SK-N-SH (cell line): ENCODE measurements at regions not wholly inside any gene's neighbourhood (a gene's known extent, or its start where the extent isn't known, plus 50 kb on each side); places are given as distances from the start of the nearest gene placed in this dataset.

Experiments
- CTCF ChIA-PET: fragments of 300-600, 350-600 bp; formaldehyde crosslinking; extraction: SDS; loops from one replicate; lab custom pipeline; 2021; lab: Yijun Ruan, JAX
- POLR2A ChIA-PET: fragments of 350-600 bp; sonication (Branson Sonifier 250); formaldehyde crosslinking; extraction: SDS; loops from one replicate; lab custom pipeline; 2020; ENCODE audit warnings: antibody characterized with exemption, inconsistent platforms; lab: Yijun Ruan, JAX
- DNase-seq: peaks from one replicate; pipeline ENCODE4 v3.0.0; 2012
- H2AFZ ChIP-seq: fragments of 200-600 bp; sonication (generic); 2 replicates; pipeline ENCODE4 v1.8.1; 2016; ENCODE audit warnings: antibody characterized with exemption, mild to moderate bottlenecking, low read depth
- H3F3A ChIP-seq: fragments of 200-600 bp; sonication (generic); replicated peaks from 2 replicates; pipeline ENCODE3; 2016; ENCODE audit warnings: antibody characterized with exemption, mild to moderate bottlenecking; ENCODE audit not compliant: insufficient read depth
- H3K27ac ChIP-seq, 2 experiments: fragments of 200-500 bp in 1 of 2; fragments of 200-600 bp in 1 of 2; sonication (Bioruptor generic) in 1 of 2; sonication (generic), shearing (Covaris generic) in 1 of 2; 2 replicates each; pipeline versions ENCODE4 v1.5.1 to v1.6.1; 2014 to 2016; ENCODE audit warnings: low read depth in 2 of 2, inconsistent platforms in 1 of 2, low read length in 1 of 2, mild to moderate bottlenecking in 1 of 2, mixed read lengths in 1 of 2
- H3K27me3 ChIP-seq: fragments of 200-600 bp; sonication (generic), shearing (Covaris generic); 2 replicates; pipeline ENCODE4 v1.6.1; 2016; ENCODE audit warnings: mixed run types; ENCODE audit not compliant: insufficient read depth
- H3K36me3 ChIP-seq, 2 experiments: fragments of 200-500 bp in 1 of 2; fragments of 200-600 bp in 1 of 2; sonication (Bioruptor generic) in 1 of 2; sonication (generic) in 1 of 2; replicated peaks in 1 of 2; 2 replicates each; pipeline versions ENCODE3 to v1.5.1; 2014 to 2016; ENCODE audit warnings: low read length in 1 of 2, mild to moderate bottlenecking in 1 of 2; ENCODE audit not compliant: insufficient read depth in 2 of 2, control insufficient read depth in 1 of 2
- H3K4me1 ChIP-seq, 2 experiments: fragments of 200-500 bp in 1 of 2; fragments of 200-600 bp in 1 of 2; sonication (Bioruptor generic) in 1 of 2; sonication (generic), shearing (Covaris generic) in 1 of 2; 2 replicates each; pipeline versions ENCODE4 v1.5.1 to v1.6.1; 2014 to 2016; ENCODE audit warnings: low read depth in 1 of 2, low read length in 1 of 2, mixed run types in 1 of 2; ENCODE audit not compliant: insufficient read depth in 2 of 2, control insufficient read depth in 1 of 2
- H3K4me2 ChIP-seq: fragments of 200-600 bp; sonication (generic), shearing (Covaris generic); 2 replicates; pipeline ENCODE4 v1.6.1; 2017; ENCODE audit warnings: mixed run types
- H3K4me3 ChIP-seq, 2 experiments: fragments of 200-500 bp in 1 of 2; fragments of 200-600 bp in 1 of 2; sonication (Bioruptor generic) in 1 of 2; sonication (generic), shearing (Covaris generic) in 1 of 2; 2 replicates each; pipeline versions ENCODE4 v1.5.1 to v1.8.1; 2014 to 2016; ENCODE audit warnings: low read depth in 2 of 2, inconsistent platforms in 1 of 2, low read length in 1 of 2, mild to moderate bottlenecking in 1 of 2, mixed read lengths in 1 of 2, moderate library complexity in 1 of 2
- H3K79me2 ChIP-seq: fragments of 200-600 bp; sonication (generic); 2 replicates; pipeline ENCODE4 v1.8.1; 2017; ENCODE audit warnings: mild to moderate bottlenecking; ENCODE audit not compliant: insufficient read depth
- H3K9ac ChIP-seq: fragments of 200-600 bp; sonication (generic); 2 replicates; pipeline ENCODE4 v1.6.1; 2017; ENCODE audit warnings: mixed run types
- H3K9me2 ChIP-seq: fragments of 200-600 bp; sonication (generic); 2 replicates; pipeline ENCODE4 v1.6.1; 2017; ENCODE audit warnings: mixed run types
- H3K9me3 ChIP-seq: fragments of 200-600 bp; sonication (generic); 2 replicates; pipeline ENCODE4 v1.6.1; 2017; ENCODE audit warnings: mixed run types, mild to moderate bottlenecking, moderate library complexity
- H4K20me1 ChIP-seq: fragments of 200-600 bp; sonication (generic); 2 replicates; pipeline ENCODE4 v1.6.1; 2017; ENCODE audit warnings: mild to moderate bottlenecking, mixed run types; ENCODE audit not compliant: insufficient read depth
- CTCF ChIP-seq: fragments of 200-600 bp; sonication (generic); IDR thresholded peaks from 2 replicates; pipeline ENCODE4 v1.6.1; 2017; ENCODE audit warnings: antibody characterized with exemption, mild to moderate bottlenecking, moderate library complexity
- FOXM1 ChIP-seq: IDR thresholded peaks from 2 replicates; pipeline ENCODE4 v1.4.0; 2012; ENCODE audit warnings: low read depth, mild to moderate bottlenecking
- GATA2 ChIP-seq: sonication (generic); formaldehyde crosslinking; IDR thresholded peaks from 2 replicates; pipeline ENCODE4 v1.5.0; 2020; ENCODE audit warnings: mild to moderate bottlenecking, missing genetic modification reagents
- JUND ChIP-seq: IDR thresholded peaks from 2 replicates; pipeline ENCODE4 v1.4.0; 2012
- NRF1 ChIP-seq: IDR thresholded peaks from 2 replicates; pipeline ENCODE4 v1.6.1; 2012; ENCODE audit warnings: low read depth, mild to moderate bottlenecking, low read length
- PBX3 ChIP-seq: IDR thresholded peaks from 2 replicates; pipeline ENCODE4; 2012
- POLR2AphosphoS5 ChIP-seq: IDR thresholded peaks from 2 replicates; pipeline ENCODE4 v1.6.1; 2012; ENCODE audit warnings: low read depth, low read length
- RCOR1 ChIP-seq: fragments of 150-350 bp; IDR thresholded peaks from 2 replicates; pipeline ENCODE4 v1.6.1; 2017; ENCODE audit warnings: antibody characterized with exemption, low read length
- SMC3 ChIP-seq: IDR thresholded peaks from 2 replicates; pipeline ENCODE4 v1.6.1; 2012; ENCODE audit warnings: low read depth, low read length, improper control_type of control experiment
- TAF1 ChIP-seq: IDR thresholded peaks from 2 replicates; pipeline ENCODE4 v1.6.1; 2012; ENCODE audit warnings: low read depth, mild to moderate bottlenecking, low read length, moderate library complexity, borderline replicate concordance
- TCF12 ChIP-seq: IDR thresholded peaks from 2 replicates; pipeline ENCODE4 v1.4.0; 2012
- TEAD4 ChIP-seq: IDR thresholded peaks from 2 replicates; pipeline ENCODE4 v1.4.0; 2012; ENCODE audit warnings: mild to moderate bottlenecking, borderline replicate concordance; ENCODE audit not compliant: insufficient read depth
- USF1 ChIP-seq: IDR thresholded peaks from 2 replicates; pipeline ENCODE4 v1.4.0; 2012; ENCODE audit warnings: low read depth, borderline replicate concordance
- ZBTB33 ChIP-seq: IDR thresholded peaks from 2 replicates; pipeline ENCODE4 v1.4.0; 2012; ENCODE audit warnings: low read depth, borderline replicate concordance
- WGBS: methylation state at CpG from one replicate; pipeline ENCODE4 v1.1.6; 2017; ENCODE audit warnings: low lambda C conversion rate; 5-methylcytosine and 5-hydroxymethylcytosine counted together

- Histone ChIP-seq H3K9ac (no peak overlapping the region), H3K4me3 (no peak overlapping the region), H4K20me1 (no peaks in the 10 kb centered on the region), H3K36me3 (no peaks in the 10 kb centered on the region), H2AFZ (no peak overlapping the region), H3K27ac (no peak overlapping the region), H3K4me1 (no peaks in the 10 kb centered on the region), H3K9me3 (no peaks in the 10 kb centered on the region)
- POLR2A ChIA-PET: no interaction called here
- DNase-seq: no peak
- TF ChIP-seq TEAD4: no peak
- no peak for TF ChIP-seq USF1
- no peak for TF ChIP-seq TCF12
- TF ChIP-seq FOXM1: no peak
- TF ChIP-seq NRF1: no peak
- no peak for TF ChIP-seq POLR2AphosphoS5
- no peak for TF ChIP-seq SMC3
- no peak for TF ChIP-seq CTCF
- TF ChIP-seq PBX3: no peak
- TF ChIP-seq RCOR1: no peak
- TF ChIP-seq, all 33 proteins: peak for 0
- no peaks in the 10 kb centered on the region for H3K79me2 ChIP-seq
- 4% methylated on average over 2 of the region's 2 CpGs for WGBS
- no peak overlapping the region for H3K4me2 ChIP-seq
- H3F3A ChIP-seq: no peaks in the 10 kb centered on the region
- H3K9me2 ChIP-seq: no peaks in the 10 kb centered on the region
- CTCF ChIA-PET: no interaction called here
- H3K27me3 ChIP-seq: no peaks in the 10 kb centered on the region
Measured at GRCh38 chr3:144466540-144466939, 494.9 kb downstream of the DIPK2A start.

DNA sequence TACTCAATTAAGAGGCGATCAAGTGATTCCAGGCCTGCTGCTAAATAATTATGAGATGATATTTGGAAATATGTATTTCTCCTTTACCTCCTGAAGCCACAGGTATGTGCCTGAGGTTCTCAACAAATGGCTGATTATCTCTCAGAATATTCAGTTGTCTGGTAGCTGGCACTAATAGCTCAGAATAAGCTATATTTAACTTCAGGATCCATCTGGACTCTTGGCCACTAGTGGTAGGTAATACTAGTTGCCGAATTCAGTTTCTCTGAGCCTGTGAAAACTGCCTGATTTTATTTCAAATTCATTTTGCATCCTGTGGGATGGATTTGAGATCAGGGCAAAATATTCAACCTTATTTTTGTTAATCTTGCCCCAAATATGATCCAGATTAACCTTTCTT is 499.0 kb downstream of the DIPK2A start:
- Histone ChIP-seq H3K4me2 (no peak overlapping the region), H2AFZ (no peak overlapping the region), H3K9ac (no peak overlapping the region), H3K9me3 (no peaks in the 10 kb centered on the region), H4K20me1 (no peaks in the 10 kb centered on the region), H3K79me2 (no peaks in the 10 kb centered on the region), H3F3A (no peaks in the 10 kb centered on the region), H3K4me3 (no peak overlapping the region), H3K36me3 (no peaks in the 10 kb centered on the region), H3K27me3 (no peaks in the 10 kb centered on the region), H3K4me1 (no peaks in the 10 kb centered on the region), H3K27ac (no peak overlapping the region), H3K9me2 (no peaks in the 10 kb centered on the region)
- TF ChIP-seq JUND (no peak), ZBTB33 (no peak), TAF1 (no peak), GATA2 (CRISPR knock-in tag) (no peak)
- WGBS: 0% methylated on average over 2 of the region's 2 CpGs
- no peak for DNase-seq
- ChIA-PET CTCF (no interaction called here), POLR2A (no interaction called here)
